OCI-LY7 (cell line): ENCODE measurements at regions not wholly inside any gene's neighbourhood (a gene's known extent, or its start where the extent isn't known, plus 50 kb on each side); places are given as distances from the start of the nearest gene placed in this dataset.

Experiments used
- BruUV-seq: library from RNA; stranded (reverse); fragments of 400-500 nt; replicated peaks from 2 replicates; lab custom pipeline; 2021; lab: Mats Ljungman, UMichigan
- CTCF ChIA-PET: fragments of 300-600 bp; sonication (Branson Sonifier 250); formaldehyde crosslinking; loops from one replicate; lab custom pipeline; 2022; ENCODE audit warnings: antibody characterized with exemption; ENCODE audit not compliant: unreplicated experiment; lab: Charles Lee
- POLR2A ChIA-PET: fragments of 300-600 bp; sonication (Branson Sonifier 250); formaldehyde crosslinking; loops from one replicate; lab custom pipeline; 2022; ENCODE audit warnings: antibody characterized with exemption; lab: Charles Lee
- DNase-seq: peaks from one replicate; pipeline ENCODE4 v3.0.0-alpha.2; 2015; ENCODE audit warnings: low spot score
- H2AFZ ChIP-seq: fragments of 200-600 bp; sonication (generic), shearing (Covaris generic); 2 replicates; pipeline ENCODE4 v1.6.1; 2014; ENCODE audit warnings: mild to moderate bottlenecking, antibody characterized with exemption, low read length, moderate library complexity
- H3K27ac ChIP-seq: fragments of 200-600 bp; sonication (generic); 2 replicates; pipeline ENCODE4 v1.5.1; 2014; ENCODE audit warnings: mixed run types, low read depth, mild to moderate bottlenecking, moderate library complexity, low read length, inconsistent platforms; ENCODE audit not compliant: poor library complexity, severe bottlenecking
- H3K36me3 ChIP-seq: fragments of 200-600 bp; sonication (generic); 2 replicates; pipeline ENCODE4 v1.6.1; 2014; ENCODE audit warnings: mild to moderate bottlenecking, antibody characterized with exemption, low read length, moderate library complexity, mixed read lengths; ENCODE audit not compliant: insufficient read depth
- H3K4me1 ChIP-seq: fragments of 200-600 bp; sonication (generic); 2 replicates; pipeline ENCODE4 v1.5.1; 2014; ENCODE audit warnings: mild to moderate bottlenecking, low read length; ENCODE audit not compliant: insufficient read depth, poor library complexity, severe bottlenecking
- H3K4me2 ChIP-seq: fragments of 200-600 bp; sonication (generic); 2 replicates; pipeline ENCODE4 v1.6.1; 2014; ENCODE audit warnings: mild to moderate bottlenecking, low read length
- H3K4me3 ChIP-seq: fragments of 200-600 bp; sonication (generic); 2 replicates; pipeline ENCODE4 v1.5.1; 2014; ENCODE audit warnings: mild to moderate bottlenecking, low read depth, low read length; ENCODE audit not compliant: poor library complexity, severe bottlenecking
- H3K79me2 ChIP-seq: fragments of 200-600 bp; sonication (generic); 2 replicates; pipeline ENCODE4 v1.6.1; 2016; ENCODE audit warnings: low read depth, mild to moderate bottlenecking, low read length, moderate library complexity, mixed read lengths; ENCODE audit not compliant: insufficient read depth
- H3K9me2 ChIP-seq: fragments of 200-600 bp; sonication (generic); 2 replicates; pipeline ENCODE4 v1.6.1; 2016; ENCODE audit warnings: mild to moderate bottlenecking, low read length, mixed read lengths; ENCODE audit not compliant: insufficient read depth
- H3K9me3 ChIP-seq: fragments of 200-600 bp; sonication (generic); 2 replicates; pipeline ENCODE4 v1.6.1; 2014; ENCODE audit warnings: mild to moderate bottlenecking, mixed run types, low read length, mixed read lengths
- H4K20me1 ChIP-seq: fragments of 200-600 bp; sonication (generic); 2 replicates; pipeline ENCODE4 v1.6.1; 2014; ENCODE audit warnings: mild to moderate bottlenecking, antibody characterized with exemption, low read length, moderate library complexity, mixed read lengths; ENCODE audit not compliant: insufficient read depth
- EZH2phosphoT487 ChIP-seq: fragments of 200-600 bp; sonication (generic); IDR thresholded peaks from 2 replicates; pipeline ENCODE4 v1.6.1; 2018; ENCODE audit warnings: low read depth, borderline replicate concordance, mild to moderate bottlenecking, mixed run types, antibody characterized with exemption, low read length, moderate library complexity, mixed read lengths
- intact Hi-C: fragments of 100-400 bp; cut with micrococcal nuclease; formaldehyde crosslinking; loops from one replicate; pipeline ENCODE4 v1.10.0; 2022; ENCODE audit not compliant: unreplicated experiment
- TF ChIP-seq, protein P1 (sequence below): fragments of 200-600 bp; sonication (generic); conservative IDR thresholded peaks from 2 replicates; pipeline ENCODE4 v1.5.1; 2014; ENCODE audit warnings: mild to moderate bottlenecking, antibody characterized with exemption, low read length, moderate library complexity, mixed read lengths

DNA sequence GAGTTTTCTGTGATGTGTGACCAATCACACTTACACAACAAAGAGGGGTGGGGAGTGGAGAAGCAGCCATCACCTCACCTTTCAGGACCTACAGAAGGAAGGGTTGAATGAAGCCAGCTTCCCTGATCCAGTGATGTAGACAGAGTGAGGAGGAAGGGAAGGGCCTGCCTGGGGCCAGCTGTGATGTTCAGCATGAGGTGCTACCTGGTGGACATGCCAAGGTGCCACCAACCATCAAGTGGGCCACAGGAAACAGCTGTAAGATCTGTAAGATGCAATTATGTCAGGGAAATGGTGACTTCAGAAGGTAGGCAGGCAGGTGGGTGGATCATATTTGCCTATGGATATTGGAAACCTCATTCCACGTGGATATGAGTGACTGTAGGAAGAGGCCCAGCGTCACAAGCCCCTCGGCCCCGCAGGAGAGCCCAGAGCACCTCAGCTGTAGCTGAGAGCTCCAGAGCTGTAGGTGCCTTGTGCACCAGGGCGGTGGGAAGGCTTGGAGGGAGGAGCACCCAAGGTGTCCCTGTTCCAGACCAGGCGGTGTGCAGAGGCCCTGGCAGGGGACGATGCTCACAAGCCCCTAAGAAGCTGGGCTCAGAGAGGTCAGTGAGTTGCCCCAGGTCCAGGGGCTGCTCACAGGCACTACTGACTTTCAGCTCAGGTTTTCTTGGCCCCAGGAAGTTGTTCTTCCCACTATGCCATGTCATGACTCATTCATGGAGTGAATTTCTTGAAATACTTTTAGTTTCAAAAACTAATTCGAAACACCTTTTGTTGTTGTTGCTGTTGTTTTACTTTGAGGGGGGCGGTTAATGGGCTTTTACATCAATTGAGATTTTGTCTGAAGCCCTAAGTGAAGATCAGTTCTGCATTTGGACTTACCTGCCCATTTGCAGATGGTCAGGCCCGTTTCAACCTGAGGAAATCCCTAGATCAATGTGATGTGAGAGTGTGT is 94.2 kb upstream of the ALDH1A3 start:
- intact Hi-C loops: no loop called here
- H3K4me1 ChIP-seq: no peaks in the 10 kb centered on the region
- ChIA-PET CTCF (no interaction called here), POLR2A (no interaction called here)
- no peaks in the 10 kb centered on the region for H3K79me2 ChIP-seq
- no peaks in the 10 kb centered on the region for H3K9me3 ChIP-seq
- H3K9me2 ChIP-seq: no peaks in the 10 kb centered on the region
- no peak overlapping the region for H3K27ac ChIP-seq
- H2AFZ ChIP-seq: no peak overlapping the region
- H3K36me3 ChIP-seq: no peaks in the 10 kb centered on the region
- BruUV-seq: no TSS peak
- H4K20me1 ChIP-seq: no peaks in the 10 kb centered on the region
- no peak for DNase-seq
- H3K4me2 ChIP-seq: no peak overlapping the region
- H3K4me3 ChIP-seq: no peak overlapping the region
- TF ChIP-seq, protein P1, sequence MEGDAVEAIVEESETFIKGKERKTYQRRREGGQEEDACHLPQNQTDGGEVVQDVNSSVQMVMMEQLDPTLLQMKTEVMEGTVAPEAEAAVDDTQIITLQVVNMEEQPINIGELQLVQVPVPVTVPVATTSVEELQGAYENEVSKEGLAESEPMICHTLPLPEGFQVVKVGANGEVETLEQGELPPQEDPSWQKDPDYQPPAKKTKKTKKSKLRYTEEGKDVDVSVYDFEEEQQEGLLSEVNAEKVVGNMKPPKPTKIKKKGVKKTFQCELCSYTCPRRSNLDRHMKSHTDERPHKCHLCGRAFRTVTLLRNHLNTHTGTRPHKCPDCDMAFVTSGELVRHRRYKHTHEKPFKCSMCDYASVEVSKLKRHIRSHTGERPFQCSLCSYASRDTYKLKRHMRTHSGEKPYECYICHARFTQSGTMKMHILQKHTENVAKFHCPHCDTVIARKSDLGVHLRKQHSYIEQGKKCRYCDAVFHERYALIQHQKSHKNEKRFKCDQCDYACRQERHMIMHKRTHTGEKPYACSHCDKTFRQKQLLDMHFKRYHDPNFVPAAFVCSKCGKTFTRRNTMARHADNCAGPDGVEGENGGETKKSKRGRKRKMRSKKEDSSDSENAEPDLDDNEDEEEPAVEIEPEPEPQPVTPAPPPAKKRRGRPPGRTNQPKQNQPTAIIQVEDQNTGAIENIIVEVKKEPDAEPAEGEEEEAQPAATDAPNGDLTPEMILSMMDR: no peak
- no peak for TF ChIP-seq EZH2phosphoT487

DNA sequence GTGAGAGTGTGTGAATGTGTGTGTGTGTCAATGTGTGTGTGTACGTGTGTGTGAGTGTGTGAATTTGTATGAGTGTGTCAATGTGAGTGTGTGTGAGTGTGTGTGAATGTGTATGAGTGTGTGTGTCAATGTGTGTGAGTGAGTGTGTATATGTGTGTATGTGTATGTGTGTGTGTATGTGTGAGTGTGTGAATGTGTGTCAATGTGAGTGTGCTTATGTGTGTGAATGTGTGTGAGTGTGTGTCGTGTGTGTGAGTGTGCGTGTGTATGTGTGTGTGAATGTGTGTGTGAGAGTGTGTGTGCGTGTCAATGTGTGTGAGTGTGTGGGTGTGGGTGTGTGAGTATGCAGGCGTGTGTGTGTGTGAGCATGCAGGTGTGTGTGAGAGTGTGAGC is 93.5 kb upstream of the ALDH1A3 start:
- no peak overlapping the region for H3K4me3 ChIP-seq
- intact Hi-C loops: no loop called here
- H3K9me2 ChIP-seq: no peaks in the 10 kb centered on the region
- H3K4me1 ChIP-seq: no peaks in the 10 kb centered on the region
- no peak for TF ChIP-seq EZH2phosphoT487
- TF ChIP-seq, protein P1: no peak
- no peaks in the 10 kb centered on the region for H4K20me1 ChIP-seq
- CTCF ChIA-PET: no interaction called here
- POLR2A ChIA-PET: no interaction called here
- no peak overlapping the region for H3K27ac ChIP-seq
- no peak overlapping the region for H3K4me2 ChIP-seq
- no TSS peak for BruUV-seq
- H3K9me3 ChIP-seq: no peaks in the 10 kb centered on the region
- no peak overlapping the region for H2AFZ ChIP-seq
- H3K36me3 ChIP-seq: no peaks in the 10 kb centered on the region
- no peak for DNase-seq
- no peaks in the 10 kb centered on the region for H3K79me2 ChIP-seq
